ENCODE measurements at regions not wholly inside any gene's neighbourhood (a gene's known extent, or its start where the extent isn't known, plus 50 kb on each side); places are given as distances from the start of the nearest gene placed in this dataset.

DNA sequence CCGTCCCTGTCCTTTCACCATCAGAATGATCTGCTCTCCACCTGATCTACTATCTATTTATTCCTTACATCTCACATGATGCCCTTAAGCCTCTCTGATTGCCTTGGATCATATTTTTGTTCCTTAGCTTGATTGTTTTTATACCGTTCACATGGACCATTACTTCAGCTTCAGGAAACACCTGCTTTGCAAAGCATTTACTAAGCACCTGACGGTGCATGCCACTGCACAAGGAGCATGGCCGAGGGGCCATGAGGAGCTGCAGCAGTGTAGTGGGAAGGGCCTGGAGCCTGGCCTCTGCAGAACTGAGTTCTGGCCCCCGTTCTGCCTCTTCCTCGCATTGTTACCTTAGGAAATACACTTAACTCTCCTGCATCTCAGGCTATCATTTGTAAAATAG is 124.1 kb upstream of the NDUFV2 start:
- no peak for DNase-seq (ENCODE audit: low spot score)
- Histone ChIP-seq H3K4me1 (ENCODE audit: insufficient read depth) (no peaks in the 10 kb centered on the region), H2AFZ (no peak overlapping the region), H3K27me3 (no peaks in the 10 kb centered on the region), H3K79me2 (no peaks in the 10 kb centered on the region), H3K4me2 (no peak overlapping the region), H4K20me1 (ENCODE audit: insufficient read depth, poor library complexity, severe bottlenecking) (no peaks in the 10 kb centered on the region), H3K9me3 (ENCODE audit: low read depth) (no peaks in the 10 kb centered on the region), H3K36me3 (replicated peaks; ENCODE audit: insufficient read depth, low read depth) (no peaks in the 10 kb centered on the region), H3K4me3 (no peak overlapping the region), H3K27ac (no peak overlapping the region), H3K9me2 (replicated peaks; ENCODE audit: insufficient read depth) (no peaks in the 10 kb centered on the region)
- TF ChIP-seq EZH2phosphoT487 (IDR thresholded peaks at IDR 0.05; ENCODE audit: low read depth, severe bottlenecking, unreplicated experiment): no peak
- TF ChIP-seq EZH2 (IDR thresholded peaks at IDR 0.05; ENCODE audit: borderline replicate concordance): no peak
- TF ChIP-seq, protein P1, sequence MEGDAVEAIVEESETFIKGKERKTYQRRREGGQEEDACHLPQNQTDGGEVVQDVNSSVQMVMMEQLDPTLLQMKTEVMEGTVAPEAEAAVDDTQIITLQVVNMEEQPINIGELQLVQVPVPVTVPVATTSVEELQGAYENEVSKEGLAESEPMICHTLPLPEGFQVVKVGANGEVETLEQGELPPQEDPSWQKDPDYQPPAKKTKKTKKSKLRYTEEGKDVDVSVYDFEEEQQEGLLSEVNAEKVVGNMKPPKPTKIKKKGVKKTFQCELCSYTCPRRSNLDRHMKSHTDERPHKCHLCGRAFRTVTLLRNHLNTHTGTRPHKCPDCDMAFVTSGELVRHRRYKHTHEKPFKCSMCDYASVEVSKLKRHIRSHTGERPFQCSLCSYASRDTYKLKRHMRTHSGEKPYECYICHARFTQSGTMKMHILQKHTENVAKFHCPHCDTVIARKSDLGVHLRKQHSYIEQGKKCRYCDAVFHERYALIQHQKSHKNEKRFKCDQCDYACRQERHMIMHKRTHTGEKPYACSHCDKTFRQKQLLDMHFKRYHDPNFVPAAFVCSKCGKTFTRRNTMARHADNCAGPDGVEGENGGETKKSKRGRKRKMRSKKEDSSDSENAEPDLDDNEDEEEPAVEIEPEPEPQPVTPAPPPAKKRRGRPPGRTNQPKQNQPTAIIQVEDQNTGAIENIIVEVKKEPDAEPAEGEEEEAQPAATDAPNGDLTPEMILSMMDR (IDR thresholded peaks at IDR 0.05; ENCODE audit: poor library complexity): no peak
- 93% methylated on average over 6 of the region's 6 CpGs for WGBS (ENCODE audit: low lambda C conversion rate, missing lambda C conversion rate)

DNA sequence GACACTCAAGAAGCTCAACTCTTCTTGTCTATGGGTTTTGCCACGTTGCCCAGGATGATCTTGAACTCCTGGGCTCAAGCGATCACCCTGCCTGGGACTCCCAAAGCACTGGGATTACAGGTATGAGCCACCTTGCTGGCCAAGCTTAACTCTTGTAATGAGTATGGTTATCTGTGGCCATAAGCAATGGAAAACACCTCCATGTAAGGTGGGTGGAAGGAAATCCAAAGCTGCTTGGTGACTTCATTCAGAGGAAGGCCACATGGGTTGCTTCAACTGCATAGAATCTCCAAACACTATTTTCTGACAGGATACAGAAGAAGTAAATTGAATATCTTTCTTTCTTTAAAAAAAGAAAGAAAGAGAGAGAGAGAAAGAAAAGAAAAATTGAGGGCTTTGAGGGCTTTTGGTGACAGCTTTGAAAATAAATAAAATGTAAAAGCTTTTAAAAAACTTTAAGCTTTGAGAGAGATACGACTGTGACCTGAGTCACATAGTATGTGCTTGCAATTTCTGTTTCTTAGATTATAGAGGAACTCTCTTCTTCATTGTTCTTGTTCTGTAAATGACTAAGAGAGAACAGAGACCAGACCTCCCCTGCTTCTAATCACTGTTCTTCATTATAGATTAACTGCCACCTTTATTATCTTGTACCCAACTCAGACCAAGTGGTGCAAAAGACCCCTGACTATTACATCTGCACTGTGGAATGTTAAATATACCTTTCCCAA is 123.1 kb upstream of the NDUFV2 start:
- WGBS (ENCODE audit: low lambda C conversion rate, missing lambda C conversion rate): 75% methylated on average over 3 of the region's 3 CpGs
- no peaks in the 10 kb centered on the region for H4K20me1 ChIP-seq (ENCODE audit: insufficient read depth, poor library complexity, severe bottlenecking)
- no peaks in the 10 kb centered on the region for H3K79me2 ChIP-seq
- H3K27ac ChIP-seq: peak overlapping the region; percentile 5
- H2AFZ ChIP-seq: no peak overlapping the region
- no peaks in the 10 kb centered on the region for H3K9me2 ChIP-seq (replicated peaks; ENCODE audit: insufficient read depth)
- H3K4me3 ChIP-seq: no peak overlapping the region
- no peaks in the 10 kb centered on the region for H3K36me3 ChIP-seq (replicated peaks; ENCODE audit: insufficient read depth, low read depth)
- no peak overlapping the region for H3K4me2 ChIP-seq
- TF ChIP-seq, protein P1 (IDR thresholded peaks at IDR 0.05; ENCODE audit: poor library complexity): no peak
- no peak for TF ChIP-seq EZH2phosphoT487 (IDR thresholded peaks at IDR 0.05; ENCODE audit: low read depth, severe bottlenecking, unreplicated experiment)
- no peak for TF ChIP-seq EZH2 (IDR thresholded peaks at IDR 0.05; ENCODE audit: borderline replicate concordance)
- no peaks in the 10 kb centered on the region for H3K27me3 ChIP-seq
- no peaks in the 10 kb centered on the region for H3K4me1 ChIP-seq (ENCODE audit: insufficient read depth)
- DNase-seq (ENCODE audit: low spot score): no peak
- H3K9me3 ChIP-seq (ENCODE audit: low read depth): no peaks in the 10 kb centered on the region

DNA sequence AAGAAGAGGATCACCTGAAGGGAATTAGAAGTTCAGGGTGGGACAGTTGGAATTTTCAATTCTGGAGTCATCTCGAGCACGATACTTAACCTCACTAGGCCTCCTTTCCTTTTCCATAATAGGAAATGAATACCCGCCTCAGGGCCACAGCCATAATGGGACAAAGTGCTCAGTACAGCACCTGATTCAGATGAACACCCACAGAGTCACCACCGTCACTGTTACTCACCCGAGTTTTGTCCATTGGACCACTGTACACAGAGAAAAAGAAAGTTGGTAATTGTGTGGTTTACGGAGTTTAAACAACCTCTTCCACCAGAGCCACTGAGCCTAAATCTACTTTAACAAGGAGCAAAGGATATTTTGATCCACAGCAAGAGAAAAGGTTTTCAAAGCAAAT is 122.0 kb upstream of the NDUFV2 start:
- Histone ChIP-seq H3K4me3 (no peak overlapping the region), H3K4me2 (no peak overlapping the region), H3K27ac (peak overlapping the region; percentile 51), H3K4me1 (ENCODE audit: insufficient read depth) (no peaks in the 10 kb centered on the region), H3K79me2 (no peaks in the 10 kb centered on the region), H3K9me3 (ENCODE audit: low read depth) (no peaks in the 10 kb centered on the region), H4K20me1 (ENCODE audit: insufficient read depth, poor library complexity, severe bottlenecking) (no peaks in the 10 kb centered on the region), H3K36me3 (replicated peaks; ENCODE audit: insufficient read depth, low read depth) (no peaks in the 10 kb centered on the region), H2AFZ (no peak overlapping the region), H3K27me3 (no peaks in the 10 kb centered on the region), H3K9me2 (replicated peaks; ENCODE audit: insufficient read depth) (no peaks in the 10 kb centered on the region)
- 86% methylated on average over 6 of the region's 6 CpGs for WGBS (ENCODE audit: low lambda C conversion rate, missing lambda C conversion rate)
- no peak for DNase-seq (ENCODE audit: low spot score)
- no peak for TF ChIP-seq EZH2 (IDR thresholded peaks at IDR 0.05; ENCODE audit: borderline replicate concordance)
- TF ChIP-seq, protein P1 (IDR thresholded peaks at IDR 0.05; ENCODE audit: poor library complexity): no peak
- TF ChIP-seq EZH2phosphoT487 (IDR thresholded peaks at IDR 0.05; ENCODE audit: low read depth, severe bottlenecking, unreplicated experiment): no peak

Data from hepatocyte (in vitro differentiated cells).